ENCODE measurements at regions not wholly inside any gene's neighbourhood (a gene's known extent, or its start where the extent isn't known, plus 50 kb on each side); places are given as distances from the start of the nearest gene placed in this dataset.

- peaks cover 2% of the 10 kb centered on the region for H3K36me3 ChIP-seq (replicated peaks; ENCODE audit: low read depth, low read length)
Measured at GRCh38 chr12:24060089-24060488, 110.6 kb upstream of the SOX5 start.

GRCh38 chr12:24057920-24058476 lies 108.5 kb upstream of the SOX5 start:
- H3K27me3 ChIP-seq (ENCODE audit: low read depth, low read length), result no peaks in the 10 kb centered on the region
- no peak overlapping the region for H3K27ac ChIP-seq (ENCODE audit: low read length)
- H2AFZ ChIP-seq (ENCODE audit: low read depth, low read length), result no peak overlapping the region
- H3K4me2 ChIP-seq (ENCODE audit: low read length), result no peak overlapping the region
- H4K20me1 ChIP-seq (ENCODE audit: insufficient read depth, low read length), result peaks cover 74% of the 10 kb centered on the region
- peaks cover 8% of the 10 kb centered on the region for H3K36me3 ChIP-seq (replicated peaks; ENCODE audit: low read depth, low read length)
- H3K4me1 ChIP-seq (ENCODE audit: low read length), result no peaks in the 10 kb centered on the region
- H3K9ac ChIP-seq (ENCODE audit: low read length), result no peak overlapping the region
- H3K4me3 ChIP-seq (ENCODE audit: low read length), result no peak overlapping the region
- no peaks in the 10 kb centered on the region for H3K9me3 ChIP-seq (ENCODE audit: insufficient read depth, low read length)
- H3K79me2 ChIP-seq (ENCODE audit: low read length), result peaks cover 42% of the 10 kb centered on the region
- no peak for TF ChIP-seq CTCF (IDR thresholded peaks at IDR 0.05; ENCODE audit: low read depth, low read length)
- no peak for TF ChIP-seq EZH2phosphoT487 (IDR thresholded peaks at IDR 0.05; ENCODE audit: low read depth)

More at GRCh38 chr12:24060089-24060488, 110.6 kb upstream of the SOX5 start:
- H2AFZ ChIP-seq (ENCODE audit: low read depth, low read length), result no peak overlapping the region
- H3K79me2 ChIP-seq (ENCODE audit: low read length), result peaks cover 44% of the 10 kb centered on the region
- no peaks in the 10 kb centered on the region for H3K27me3 ChIP-seq (ENCODE audit: low read depth, low read length)
- H3K27ac ChIP-seq (ENCODE audit: low read length), result no peak overlapping the region
- no peaks in the 10 kb centered on the region for H3K9me3 ChIP-seq (ENCODE audit: insufficient read depth, low read length)
- no peak for TF ChIP-seq CTCF (IDR thresholded peaks at IDR 0.05; ENCODE audit: low read depth, low read length)
- TF ChIP-seq EZH2phosphoT487 (IDR thresholded peaks at IDR 0.05; ENCODE audit: low read depth), result no peak
- no peak overlapping the region for H3K4me2 ChIP-seq (ENCODE audit: low read length)
- no peak overlapping the region for H3K9ac ChIP-seq (ENCODE audit: low read length)
- no peaks in the 10 kb centered on the region for H3K4me1 ChIP-seq (ENCODE audit: low read length)
- H3K4me3 ChIP-seq (ENCODE audit: low read length), result no peak overlapping the region
- H4K20me1 ChIP-seq (ENCODE audit: insufficient read depth, low read length), result peaks cover 73% of the 10 kb centered on the region

- Histone ChIP-seq H3K9ac (ENCODE audit: low read length) (no peak overlapping the region), H3K27me3 (ENCODE audit: low read depth, low read length) (no peaks in the 10 kb centered on the region), H3K79me2 (ENCODE audit: low read length) (peaks cover 31% of the 10 kb centered on the region), H4K20me1 (ENCODE audit: insufficient read depth, low read length) (peaks cover 62% of the 10 kb centered on the region), H2AFZ (ENCODE audit: low read depth, low read length) (no peak overlapping the region), H3K9me3 (ENCODE audit: insufficient read depth, low read length) (no peaks in the 10 kb centered on the region), H3K27ac (ENCODE audit: low read length) (no peak overlapping the region), H3K4me2 (ENCODE audit: low read length) (no peak overlapping the region), H3K4me1 (ENCODE audit: low read length) (no peaks in the 10 kb centered on the region), H3K36me3 (replicated peaks; ENCODE audit: low read depth, low read length) (peaks cover 8% of the 10 kb centered on the region), H3K4me3 (ENCODE audit: low read length) (no peak overlapping the region)
- TF ChIP-seq EZH2phosphoT487 (IDR thresholded peaks at IDR 0.05; ENCODE audit: low read depth) (no peak), CTCF (IDR thresholded peaks at IDR 0.05; ENCODE audit: low read depth, low read length) (no peak)
Measured at GRCh38 chr12:24055747-24056146, 106.3 kb upstream of the SOX5 start.

GRCh38 chr12:24054416-24054815 lies 104.9 kb upstream of the SOX5 start:
- H3K4me1 ChIP-seq (ENCODE audit: low read length), result no peaks in the 10 kb centered on the region
- no peak overlapping the region for H3K4me3 ChIP-seq (ENCODE audit: low read length)
- TF ChIP-seq EZH2phosphoT487 (IDR thresholded peaks at IDR 0.05; ENCODE audit: low read depth) (no peak), CTCF (IDR thresholded peaks at IDR 0.05; ENCODE audit: low read depth, low read length) (no peak)
- H3K27ac ChIP-seq (ENCODE audit: low read length), result no peak overlapping the region
- no peaks in the 10 kb centered on the region for H3K27me3 ChIP-seq (ENCODE audit: low read depth, low read length)
- no peak overlapping the region for H3K9ac ChIP-seq (ENCODE audit: low read length)
- H3K9me3 ChIP-seq (ENCODE audit: insufficient read depth, low read length), result no peaks in the 10 kb centered on the region
- H4K20me1 ChIP-seq (ENCODE audit: insufficient read depth, low read length), result peaks cover 49% of the 10 kb centered on the region
- peaks cover 22% of the 10 kb centered on the region for H3K79me2 ChIP-seq (ENCODE audit: low read length)
- no peak overlapping the region for H2AFZ ChIP-seq (ENCODE audit: low read depth, low read length)
- no peak overlapping the region for H3K4me2 ChIP-seq (ENCODE audit: low read length)
- peaks cover 16% of the 10 kb centered on the region for H3K36me3 ChIP-seq (replicated peaks; ENCODE audit: low read depth, low read length)

Data from OCI-LY3 (cell line).